Endothelial cell of umbilical vein (primary cell): ENCODE measurements at regions not wholly inside any gene's neighbourhood (a gene's known extent, or its start where the extent isn't known, plus 50 kb on each side); places are given as distances from the start of the nearest gene placed in this dataset.

Source experiments
- BruUV-seq: library from RNA; stranded (reverse); fragments of 400-500 nt; replicated peaks from 2 replicates; lab custom pipeline; 2021; lab: Mats Ljungman, UMichigan
- CTCF ChIA-PET: fragments of 300-600, 350-600 bp; sonication (Branson Sonifier 250); formaldehyde crosslinking; loops from one replicate; lab custom pipeline; 2021; ENCODE audit warnings: antibody characterized with exemption, inconsistent platforms; lab: Charles Lee
- POLR2A ChIA-PET: fragments of 300-600, 350-600 bp; sonication (Branson Sonifier 250); formaldehyde crosslinking; loops from one replicate; lab custom pipeline; 2021; ENCODE audit warnings: antibody characterized with exemption, inconsistent platforms; lab: Charles Lee
- DNase-seq: peaks from one replicate; pipeline ENCODE4 v3.0.0-alpha.2; 2011; ENCODE audit warnings: low read depth, low spot score
- FAIRE-seq: peaks from 2 replicates; lab custom pipeline; 2011; peaks lifted over from hg19 to GRCh38; lab: Jason Lieb, UNC
- H2AFZ ChIP-seq: 2 replicates; pipeline ENCODE4 v1.6.0; 2012; ENCODE audit warnings: low read depth, low read length, control low read depth, inconsistent platforms
- H3K27ac ChIP-seq: 2 replicates; pipeline ENCODE4 v1.5.1; 2011; ENCODE audit warnings: low read depth, mild to moderate bottlenecking, control low read depth, low read length, moderate library complexity; ENCODE audit not compliant: insufficient read depth
- H3K27me3 ChIP-seq, 2 experiments: 2 replicates each; pipeline versions ENCODE4 v1.6.0 to v1.6.1; 2011; ENCODE audit warnings: low read length in 2 of 2, mixed read lengths in 1 of 2; ENCODE audit not compliant: control insufficient read depth in 2 of 2, insufficient read depth in 2 of 2
- H3K36me3 ChIP-seq, 2 experiments: 2 replicates in 1 of 2; 3 replicates in 1 of 2; pipeline ENCODE4 v1.5.1; 2011; ENCODE audit warnings: low read length in 2 of 2, mild to moderate bottlenecking in 1 of 2, moderate library complexity in 1 of 2; ENCODE audit not compliant: control insufficient read depth in 2 of 2, insufficient read depth in 2 of 2; ENCODE audit errors: extremely low read depth in 1 of 2
- H3K4me1 ChIP-seq: 3 replicates; pipeline ENCODE4 v1.5.1; 2011; ENCODE audit warnings: mild to moderate bottlenecking, low read length; ENCODE audit not compliant: control insufficient read depth, insufficient read depth; ENCODE audit errors: extremely low read depth
- H3K4me2 ChIP-seq: 2 replicates; pipeline ENCODE4 v1.6.1; 2011; ENCODE audit warnings: low read length, control low read depth, mixed read lengths; ENCODE audit not compliant: insufficient read depth
- H3K4me3 ChIP-seq, 3 experiments: fragments of 200-600 bp in 1 of 3; sonication (generic), shearing (Covaris generic) in 1 of 3; replicated peaks in 1 of 3; 2 replicates each; pipeline ENCODE4 v1.5.1; 2011 to 2016; ENCODE audit warnings: control low read depth in 3 of 3, low read length in 3 of 3, mild to moderate bottlenecking in 2 of 3, inconsistent platforms in 1 of 3, low read depth in 1 of 3, moderate library complexity in 1 of 3; ENCODE audit not compliant: insufficient read depth in 1 of 3
- H3K79me2 ChIP-seq: 2 replicates; pipeline ENCODE4 v1.6.0; 2012; ENCODE audit warnings: low read length, inconsistent platforms; ENCODE audit not compliant: control insufficient read depth, insufficient read depth
- H3K9ac ChIP-seq: replicated peaks from 2 replicates; pipeline ENCODE3; 2011; ENCODE audit warnings: low read length, control low read depth; ENCODE audit not compliant: insufficient read depth; ENCODE audit errors: extremely low read depth
- H3K9me1 ChIP-seq: replicated peaks from 3 replicates; pipeline ENCODE4 v1.6.0; 2011; ENCODE audit warnings: mild to moderate bottlenecking, low read length; ENCODE audit not compliant: control insufficient read depth, insufficient read depth; ENCODE audit errors: extremely low read depth
- H3K9me3 ChIP-seq: replicated peaks from 2 replicates; pipeline ENCODE4 v1.5.1; 2012; ENCODE audit warnings: low read length, inconsistent platforms; ENCODE audit not compliant: control insufficient read depth, insufficient read depth
- H4K20me1 ChIP-seq: replicated peaks from 2 replicates; pipeline ENCODE3; 2011; ENCODE audit warnings: mild to moderate bottlenecking, low read length; ENCODE audit not compliant: control insufficient read depth, insufficient read depth; ENCODE audit errors: extremely low read depth
- CTCF ChIP-seq, 2 donors: IDR thresholded peaks; 1 replicate in 1 of 2; 2 replicates in 1 of 2; pipeline ENCODE4 v1.5.1; 2011; ENCODE audit warnings: low read length in 2 of 2, mild to moderate bottlenecking in 2 of 2, moderate library complexity in 2 of 2, control low read depth in 1 of 2, inconsistent platforms in 1 of 2, low read depth in 1 of 2; ENCODE audit not compliant: insufficient read depth in 1 of 2; ENCODE audit errors: extremely low read depth in 1 of 2
- EZH2 ChIP-seq: IDR thresholded peaks from 2 replicates; pipeline ENCODE4 v1.6.1; 2012; ENCODE audit warnings: borderline replicate concordance, low read depth, mild to moderate bottlenecking, moderate library complexity, low read length, inconsistent platforms; ENCODE audit not compliant: severe bottlenecking
- FOS ChIP-seq: IDR thresholded peaks from 2 replicates; pipeline ENCODE4 v1.6.1; 2011; ENCODE audit warnings: mild to moderate bottlenecking, low read length, moderate library complexity, borderline replicate concordance; ENCODE audit not compliant: insufficient read depth
- GATA2 ChIP-seq: IDR thresholded peaks from 2 replicates; pipeline ENCODE4 v1.7.0; 2011; ENCODE audit warnings: low read depth, mild to moderate bottlenecking, moderate library complexity, mixed read lengths, low read length; ENCODE audit not compliant: insufficient read length, insufficient read depth
- JUN ChIP-seq: IDR thresholded peaks from 2 replicates; pipeline ENCODE4 v1.6.1; 2011; ENCODE audit warnings: borderline replicate concordance, low read depth; ENCODE audit not compliant: insufficient read length, insufficient read depth
- MAX ChIP-seq: IDR thresholded peaks from 2 replicates; pipeline ENCODE4 v1.6.1; 2011; ENCODE audit not compliant: insufficient read depth, insufficient read length
- MYC ChIP-seq: IDR thresholded peaks from one replicate; pipeline ENCODE4 v1.6.1; 2011; ENCODE audit warnings: mild to moderate bottlenecking, low read depth, low read length
- POLR2A ChIP-seq: IDR thresholded peaks from 2 replicates; pipeline ENCODE4 v1.6.1; 2012; ENCODE audit warnings: low read depth, mild to moderate bottlenecking, control low read depth, low read length
- POLR2AphosphoS5 ChIP-seq: IDR thresholded peaks from 2 replicates; pipeline ENCODE4 v1.6.1; 2012; ENCODE audit warnings: low read depth, mild to moderate bottlenecking, control low read depth, low read length, moderate library complexity; ENCODE audit not compliant: insufficient read depth
- dilution Hi-C: fragments of 300-500 bp; cut with MboI; formaldehyde crosslinking; loops from one replicate; pipeline ENCODE4 v1.15.0; 2019; ENCODE audit warnings: low sequenced_read_pairs; ENCODE audit not compliant: extremely low pct_ligation_motif_present
- intact Hi-C: fragments of 100-400 bp; cut with micrococcal nuclease; formaldehyde crosslinking; loops from one replicate; pipeline ENCODE4 v1.10.0; 2022

GRCh38 chr10:109780997-109781396, 142.3 kb downstream of the XPNPEP1 start:
- Histone ChIP-seq H3K9me1 (no peaks in the 10 kb centered on the region), H3K27me3 (no peaks in the 10 kb centered on the region), H3K36me3 (no peaks in the 10 kb centered on the region), H3K4me3 (no peak overlapping the region), H3K4me2 (no peak overlapping the region), H3K9ac (no peak overlapping the region), H3K27ac (no peak overlapping the region), H4K20me1 (no peaks in the 10 kb centered on the region), H3K79me2 (no peaks in the 10 kb centered on the region), H3K4me1 (no peaks in the 10 kb centered on the region), H2AFZ (no peak overlapping the region), H3K9me3 (no peaks in the 10 kb centered on the region)
- ChIA-PET CTCF (no interaction called here), POLR2A (no interaction called here)
- FAIRE-seq, result no peak
- intact Hi-C loops (no loop called here), dilution Hi-C loops (no loop called here)
- BruUV-seq, result no TSS peak
- TF ChIP-seq POLR2AphosphoS5 (no peak), MAX (no peak), JUN (no peak), CTCF (IDR thresholded peaks at IDR 0.05; ENCODE audit: extremely low read depth in 1 of 2, insufficient read depth in 1 of 2, low read depth in 1 of 2, low read length in 2 of 2) (no peak), EZH2 (no peak), GATA2 (no peak), MYC (no peak), FOS (no peak), POLR2A (no peak)
- no peak for DNase-seq
